NCI-H526 (cell line): ENCODE measurements at regions not wholly inside any gene's neighbourhood (a gene's known extent, or its start where the extent isn't known, plus 50 kb on each side); places are given as distances from the start of the nearest gene placed in this dataset.
"Not testable (repeated sequence)": the region's sequence is repeated elsewhere in the genome, so short reads cannot be mapped to it uniquely, and the experiment has no call there.

Experiments
- DNase-seq, 2 experiments: peaks; one replicate each; lab custom pipeline; 2025; lab: John Stamatoyannopoulos, UW

- DNase-seq: not testable (repeated sequence)
Measured at GRCh38 chrX:144197057-144197456, 313.2 kb downstream of the UBE2NL start.

GRCh38 chrX:144202726-144203125 lies 318.9 kb downstream of the UBE2NL start:
- not testable (repeated sequence) for DNase-seq

- not testable (repeated sequence) for DNase-seq
Measured at GRCh38 chrX:144208360-144209024, 324.6 kb downstream of the UBE2NL start.

GRCh38 chrX:144214651-144215050 lies 330.8 kb downstream of the UBE2NL start:
- no peak for DNase-seq

GRCh38 chrX:144219035-144219434 lies 335.2 kb downstream of the UBE2NL start:
- no peak for DNase-seq

GRCh38 chrX:144231116-144231785 lies 347.4 kb downstream of the UBE2NL start:
- not testable (repeated sequence) for DNase-seq

GRCh38 chrX:144253356-144253755 lies 369.5 kb downstream of the UBE2NL start:
- no peak for DNase-seq

- DNase-seq: peak in 1 of 2 experiments; percentile 1
Measured at GRCh38 chrX:144259054-144259453, 375.2 kb downstream of the UBE2NL start.

GRCh38 chrX:144265641-144266040 lies 381.8 kb downstream of the UBE2NL start:
- DNase-seq: no peak

GRCh38 chrX:144275367-144275766 lies 391.5 kb downstream of the UBE2NL start:
- no peak for DNase-seq

- DNase-seq: no peak
Measured at GRCh38 chrX:144275843-144276242, 392.0 kb downstream of the UBE2NL start.

- no peak for DNase-seq
Measured at GRCh38 chrX:144293229-144293628, 409.4 kb downstream of the UBE2NL start.

GRCh38 chrX:144295921-144296320 lies 412.1 kb downstream of the UBE2NL start:
- DNase-seq: no peak

GRCh38 chrX:144297221-144297620 lies 413.4 kb downstream of the UBE2NL start:
- no peak for DNase-seq

- DNase-seq: no peak
Measured at GRCh38 chrX:144327495-144327894, 443.6 kb downstream of the UBE2NL start.

- no peak for DNase-seq
Measured at GRCh38 chrX:144333429-144333828, 449.6 kb downstream of the UBE2NL start.

GRCh38 chrX:144334577-144334976 lies 450.7 kb downstream of the UBE2NL start:
- peak; percentile 1 to 35 for DNase-seq

GRCh38 chrX:144335402-144335801 lies 451.5 kb downstream of the UBE2NL start:
- peak in 1 of 2 experiments; percentile 1 for DNase-seq

- no peak for DNase-seq
Measured at GRCh38 chrX:144379156-144379555, 495.3 kb downstream of the UBE2NL start.

GRCh38 chrX:144388738-144389137 lies 504.9 kb downstream of the UBE2NL start:
- no peak for DNase-seq
